Activated CD4-positive, alpha-beta T cell treated with anti-CD3 and anti-CD28 coated beads, Interleukin-2, amount 10 ng/mL, durations not matched to agents 7 days and 5 days (primary cell): ENCODE measurements at regions not wholly inside any gene's neighbourhood (a gene's known extent, or its start where the extent isn't known, plus 50 kb on each side); places are given as distances from the start of the nearest gene placed in this dataset.
"Not testable (repeated sequence)": the region's sequence is repeated elsewhere in the genome, so short reads cannot be mapped to it uniquely, and the experiment has no call there.

Experiments
- CTCF ChIA-PET: fragments of 350-600 bp; sonication (Branson Sonifier 250); formaldehyde crosslinking; loops from one replicate; lab custom pipeline; 2021; ENCODE audit warnings: antibody characterized with exemption; lab: Charles Lee
- POLR2A ChIA-PET: fragments of 350-600 bp; sonication (Branson Sonifier 250); formaldehyde crosslinking; loops from one replicate; lab custom pipeline; 2021; ENCODE audit warnings: antibody characterized with exemption; lab: Charles Lee
- DNase-seq: peaks from one replicate; pipeline ENCODE4 v3.0.0-alpha.2; 2020
- H3K27ac Mint-ChIP-seq: one replicate; pipeline ENCODE4 v1.8.0; 2021; ENCODE audit warnings: mild to moderate bottlenecking, moderate library complexity, mixed read lengths
- H3K27me3 Mint-ChIP-seq: one replicate; pipeline ENCODE4 v1.8.0; 2021; ENCODE audit warnings: mixed read lengths
- H3K36me3 Mint-ChIP-seq: one replicate; pipeline ENCODE4 v1.8.0; 2021; ENCODE audit warnings: low read depth, mixed read lengths
- H3K4me1 Mint-ChIP-seq: one replicate; pipeline ENCODE4 v1.8.0; 2021; ENCODE audit warnings: mixed read lengths
- H3K4me3 Mint-ChIP-seq: one replicate; pipeline ENCODE4 v1.8.0; 2021; ENCODE audit warnings: mild to moderate bottlenecking, moderate library complexity, mixed read lengths
- H3K9me3 Mint-ChIP-seq: one replicate; pipeline ENCODE4 v1.8.0; 2021; ENCODE audit warnings: mixed read lengths

GRCh38 chr16:32039919-32040318, 166.3 kb downstream of the ZNF267 start:
- DNase-seq, H3K27me3 Mint-ChIP-seq, H3K27ac Mint-ChIP-seq, H3K4me3 Mint-ChIP-seq, POLR2A ChIA-PET, H3K4me1 Mint-ChIP-seq, H3K9me3 Mint-ChIP-seq, H3K36me3 Mint-ChIP-seq: not testable (repeated sequence)
- CTCF ChIA-PET: interaction anchor here (0.6 kb wide), 1 partner anchor 128 kb away, joined by 3 read pairs; no protein-coding TSS in a partner anchor

GRCh38 chr16:32066016-32066651, 187.0 kb upstream of the TP53TG3D start:
- CTCF ChIA-PET, POLR2A ChIA-PET, H3K4me1 Mint-ChIP-seq, H3K9me3 Mint-ChIP-seq, H3K36me3 Mint-ChIP-seq, H3K4me3 Mint-ChIP-seq, H3K27ac Mint-ChIP-seq, H3K27me3 Mint-ChIP-seq: not testable (repeated sequence)
- peak; percentile 7 for DNase-seq

- H3K27ac Mint-ChIP-seq, CTCF ChIA-PET, H3K27me3 Mint-ChIP-seq, H3K36me3 Mint-ChIP-seq, POLR2A ChIA-PET, DNase-seq, H3K4me1 Mint-ChIP-seq, H3K4me3 Mint-ChIP-seq, H3K9me3 Mint-ChIP-seq: not testable (repeated sequence)
Measured at GRCh38 chr16:32071586-32071985, 181.5 kb upstream of the TP53TG3D start.

GRCh38 chr16:32083891-32084290, 169.2 kb upstream of the TP53TG3D start:
- H3K9me3 Mint-ChIP-seq, H3K36me3 Mint-ChIP-seq, H3K27ac Mint-ChIP-seq, POLR2A ChIA-PET, CTCF ChIA-PET, DNase-seq, H3K4me1 Mint-ChIP-seq, H3K4me3 Mint-ChIP-seq, H3K27me3 Mint-ChIP-seq: not testable (repeated sequence)

GRCh38 chr16:32084656-32085401, 168.3 kb upstream of the TP53TG3D start:
- H3K27ac Mint-ChIP-seq, POLR2A ChIA-PET, DNase-seq, H3K4me1 Mint-ChIP-seq, CTCF ChIA-PET, H3K36me3 Mint-ChIP-seq, H3K9me3 Mint-ChIP-seq, H3K27me3 Mint-ChIP-seq: not testable (repeated sequence)
- H3K4me3 Mint-ChIP-seq: peak overlapping the region; percentile 16

GRCh38 chr16:32085438-32086141, 167.5 kb upstream of the TP53TG3D start:
- H3K27ac Mint-ChIP-seq, H3K4me1 Mint-ChIP-seq, H3K4me3 Mint-ChIP-seq, H3K27me3 Mint-ChIP-seq, H3K36me3 Mint-ChIP-seq, DNase-seq, CTCF ChIA-PET, H3K9me3 Mint-ChIP-seq, POLR2A ChIA-PET: not testable (repeated sequence)

- H3K36me3 Mint-ChIP-seq, CTCF ChIA-PET, POLR2A ChIA-PET, DNase-seq, H3K27me3 Mint-ChIP-seq, H3K4me1 Mint-ChIP-seq, H3K9me3 Mint-ChIP-seq, H3K27ac Mint-ChIP-seq: not testable (repeated sequence)
- peak overlapping the region; percentile 44 for H3K4me3 Mint-ChIP-seq
Measured at GRCh38 chr16:32115562-32115961, 137.5 kb upstream of the TP53TG3D start.

- peaks cover 10% of the 10 kb centered on the region for H3K27me3 Mint-ChIP-seq
- no peaks in the 10 kb centered on the region for H3K4me1 Mint-ChIP-seq
- H3K36me3 Mint-ChIP-seq: no peaks in the 10 kb centered on the region
- DNase-seq: peak; percentile 6
- peak overlapping the region; percentile 60 for H3K27ac Mint-ChIP-seq
- H3K9me3 Mint-ChIP-seq: no peaks in the 10 kb centered on the region
- POLR2A ChIA-PET: no interaction called here
- peak overlapping the region; percentile 56 for H3K4me3 Mint-ChIP-seq
- CTCF ChIA-PET: no interaction called here
Measured at GRCh38 chr16:32116080-32116479, 137.0 kb upstream of the TP53TG3D start.

GRCh38 chr16:32116533-32116932, 136.6 kb upstream of the TP53TG3D start:
- H3K27ac Mint-ChIP-seq, H3K4me1 Mint-ChIP-seq, H3K36me3 Mint-ChIP-seq, H3K27me3 Mint-ChIP-seq, H3K4me3 Mint-ChIP-seq, H3K9me3 Mint-ChIP-seq, POLR2A ChIA-PET, DNase-seq, CTCF ChIA-PET: not testable (repeated sequence)

- CTCF ChIA-PET, H3K4me1 Mint-ChIP-seq, H3K27me3 Mint-ChIP-seq, H3K4me3 Mint-ChIP-seq, H3K36me3 Mint-ChIP-seq, POLR2A ChIA-PET, DNase-seq, H3K27ac Mint-ChIP-seq, H3K9me3 Mint-ChIP-seq: not testable (repeated sequence)
Measured at GRCh38 chr16:32120372-32120771, 132.7 kb upstream of the TP53TG3D start.

- POLR2A ChIA-PET, H3K4me3 Mint-ChIP-seq: not testable (repeated sequence)
Measured at GRCh38 chr16:32120779-32121178, 132.3 kb upstream of the TP53TG3D start.

GRCh38 chr16:32121273-32121900, 131.7 kb upstream of the TP53TG3D start:
- DNase-seq, H3K27ac Mint-ChIP-seq, H3K9me3 Mint-ChIP-seq, H3K36me3 Mint-ChIP-seq, POLR2A ChIA-PET, H3K4me3 Mint-ChIP-seq, H3K4me1 Mint-ChIP-seq, CTCF ChIA-PET, H3K27me3 Mint-ChIP-seq: not testable (repeated sequence)

More at GRCh38 chr16:32120779-32121178, 132.3 kb upstream of the TP53TG3D start:
- H3K27ac Mint-ChIP-seq, CTCF ChIA-PET, H3K27me3 Mint-ChIP-seq, H3K9me3 Mint-ChIP-seq, H3K4me1 Mint-ChIP-seq, H3K36me3 Mint-ChIP-seq, DNase-seq: not testable (repeated sequence)

- H3K27me3 Mint-ChIP-seq, H3K4me3 Mint-ChIP-seq, DNase-seq, H3K4me1 Mint-ChIP-seq, H3K27ac Mint-ChIP-seq, POLR2A ChIA-PET, H3K36me3 Mint-ChIP-seq, CTCF ChIA-PET, H3K9me3 Mint-ChIP-seq: not testable (repeated sequence)
Measured at GRCh38 chr16:32152434-32152833, 100.7 kb upstream of the TP53TG3D start.
